ENCODE measurements at regions not wholly inside any gene's neighbourhood (a gene's known extent, or its start where the extent isn't known, plus 50 kb on each side); places are given as distances from the start of the nearest gene placed in this dataset.

- no peak for DNase-seq (ENCODE audit: extremely low read depth, low read depth)
These were observed 354.8 kb downstream of the MEIS1 start for GRCh38 chr2:66789741-66790140.

- DNase-seq (ENCODE audit: extremely low read depth, low read depth): no peak
These were observed 355.8 kb downstream of the MEIS1 start for GRCh38 chr2:66790651-66791181.

- DNase-seq (ENCODE audit: extremely low read depth, low read depth): no peak
These were observed 359.1 kb downstream of the MEIS1 start for GRCh38 chr2:66794070-66794469.

GRCh38 chr2:66794551-66794950, 359.6 kb downstream of the MEIS1 start:
- no peak for DNase-seq (ENCODE audit: extremely low read depth, low read depth)

- no peak for DNase-seq (ENCODE audit: extremely low read depth, low read depth)
These were observed 368.0 kb downstream of the MEIS1 start for GRCh38 chr2:66802877-66803276.

- DNase-seq (ENCODE audit: extremely low read depth, low read depth): no peak
These were observed 368.8 kb downstream of the MEIS1 start for GRCh38 chr2:66803726-66804125.

GRCh38 chr2:66805016-66805865, 370.3 kb downstream of the MEIS1 start:
- DNase-seq (ENCODE audit: extremely low read depth, low read depth): no peak

GRCh38 chr2:66805968-66806367, 371.0 kb downstream of the MEIS1 start:
- DNase-seq (ENCODE audit: extremely low read depth, low read depth): no peak

- DNase-seq (ENCODE audit: extremely low read depth, low read depth): no peak
These were observed 378.6 kb downstream of the MEIS1 start for GRCh38 chr2:66813525-66813924.

- DNase-seq (ENCODE audit: extremely low read depth, low read depth): no peak
These were observed 379.1 kb downstream of the MEIS1 start for GRCh38 chr2:66813976-66814375.

GRCh38 chr2:66814916-66815315, 380.0 kb downstream of the MEIS1 start:
- no peak for DNase-seq (ENCODE audit: extremely low read depth, low read depth)

GRCh38 chr2:66815886-66816285, 381.0 kb downstream of the MEIS1 start:
- DNase-seq (ENCODE audit: extremely low read depth, low read depth): no peak

GRCh38 chr2:66821168-66821567, 386.2 kb downstream of the MEIS1 start:
- no peak for DNase-seq (ENCODE audit: extremely low read depth, low read depth)

GRCh38 chr2:66822186-66822585, 387.3 kb downstream of the MEIS1 start:
- DNase-seq (ENCODE audit: extremely low read depth, low read depth): no peak

GRCh38 chr2:66824926-66825325, 390.0 kb downstream of the MEIS1 start:
- no peak for DNase-seq (ENCODE audit: extremely low read depth, low read depth)

GRCh38 chr2:66827851-66828250, 392.9 kb downstream of the MEIS1 start:
- no peak for DNase-seq (ENCODE audit: extremely low read depth, low read depth)

GRCh38 chr2:66828876-66829275, 394.0 kb downstream of the MEIS1 start:
- DNase-seq (ENCODE audit: extremely low read depth, low read depth): no peak

- DNase-seq (ENCODE audit: extremely low read depth, low read depth): no peak
These were observed 396.0 kb downstream of the MEIS1 start for GRCh38 chr2:66830881-66831280.

GRCh38 chr2:66832646-66833435, 397.9 kb downstream of the MEIS1 start:
- DNase-seq (ENCODE audit: extremely low read depth, low read depth): no peak

- DNase-seq (ENCODE audit: extremely low read depth, low read depth): no peak
These were observed 399.9 kb downstream of the MEIS1 start for GRCh38 chr2:66834859-66835258.

- DNase-seq (ENCODE audit: extremely low read depth, low read depth): no peak
These were observed 401.9 kb downstream of the MEIS1 start for GRCh38 chr2:66836851-66837250.
